ENCODE measurements at regions not wholly inside any gene's neighbourhood (a gene's known extent, or its start where the extent isn't known, plus 50 kb on each side); places are given as distances from the start of the nearest gene placed in this dataset.

Small RNAs in the stretch of these regions (small RNA-seq; reads per million reads assigned to genes)
- gene RN7SL822P (0 reads per million in 6 experiments), gene RNU6-746P (0 reads per million in 6 experiments)

Measured in A549 (cell line).